ENCODE measurements at regions not wholly inside any gene's neighbourhood (a gene's known extent, or its start where the extent isn't known, plus 50 kb on each side); places are given as distances from the start of the nearest gene placed in this dataset.

DNA sequence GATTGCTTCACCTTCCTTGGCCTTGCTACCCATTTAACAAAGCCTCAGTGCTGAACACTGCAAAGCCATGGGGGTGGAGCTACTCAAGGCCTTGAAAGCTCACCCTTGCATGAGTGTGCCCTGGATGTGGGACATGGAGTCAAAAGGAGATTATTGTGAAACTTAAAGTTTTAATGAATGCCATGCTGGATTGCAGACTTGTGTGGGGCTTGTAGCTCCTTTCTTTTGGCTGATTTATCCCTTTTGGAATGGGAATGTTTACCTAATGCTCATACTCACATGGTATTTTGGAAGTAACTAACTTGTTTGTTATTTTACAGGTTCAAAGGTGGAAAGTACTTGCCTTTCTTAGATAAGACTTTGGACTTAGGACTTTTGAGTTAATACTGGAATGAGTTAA, 538.5 kb upstream of the NECTIN3 start:
- Mint-ChIP-seq H3K27ac (peak overlapping the region in 1 of 3 experiments; percentile 84; a peak in 1 of 7 replicates), H3K36me3 (ENCODE audit: insufficient read depth in 1 of 3, low read depth in 3 of 3) (peaks cover 7 to 11% (median 10%) of the 10 kb centered on the region in 3 experiments; a peak in 6 of 7 replicates), H3K4me1 (peaks cover 22 to 27% of the 10 kb centered on the region in 2 experiments), H3K4me3 (no peak overlapping the region), H3K27me3 (ENCODE audit: low read depth) (no peaks in the 10 kb centered on the region), H3K9me3 (peaks cover 0 to 3% of the 10 kb centered on the region in 2 experiments; a peak in 3 of 5 replicates)
- Histone ChIP-seq H3K56ac (ENCODE audit: insufficient read length, low read depth, low read length) (no peak overlapping the region), H4K5ac (ENCODE audit: insufficient read length, low read depth, low read length) (no peak overlapping the region), H3T11ph (ENCODE audit: low read length) (no peak overlapping the region), H2AK5ac (ENCODE audit: insufficient read length, low read length) (no peak overlapping the region), H4K91ac (ENCODE audit: insufficient read length, low read depth, low read length) (no peak overlapping the region), H3K23me2 (ENCODE audit: insufficient read length, low read depth, low read length, poor library complexity, severe bottlenecking) (no peaks in the 10 kb centered on the region), H3K27ac (ENCODE audit: insufficient read length, low read depth, low read length) (no peak overlapping the region), H3K79me1 (ENCODE audit: insufficient read depth, low read depth, low read length, poor library complexity, severe bottlenecking) (no peaks in the 10 kb centered on the region), H3K14ac (ENCODE audit: insufficient read depth, low read length) (no peak overlapping the region), H3K23ac (ENCODE audit: insufficient read length, low read depth, low read length) (no peak overlapping the region), H4K20me1 (ENCODE audit: control insufficient read depth, insufficient read depth, insufficient read length) (no peaks in the 10 kb centered on the region), H3K4me1 (ENCODE audit: insufficient read depth, low read length) (no peaks in the 10 kb centered on the region; the same call in 1 of the 2 replicates), H3K27me3 (ENCODE audit: insufficient read depth, low read length) (no peaks in the 10 kb centered on the region), H3K9ac (ENCODE audit: extremely low read depth, insufficient read length, low read length) (no peak overlapping the region), H2BK5ac (ENCODE audit: insufficient read length, low read length) (no peak overlapping the region), H2BK12ac (ENCODE audit: insufficient read length, low read depth, low read length) (no peak overlapping the region), H2AFZ (ENCODE audit: low read length) (no peak overlapping the region), H3K79me2 (ENCODE audit: insufficient read depth, low read length) (no peaks in the 10 kb centered on the region), H3K9me3 (ENCODE audit: control insufficient read depth, low read depth, low read length) (no peaks in the 10 kb centered on the region), H2BK20ac (ENCODE audit: low read depth, low read length, poor library complexity, severe bottlenecking) (no peak overlapping the region), H3K4ac (ENCODE audit: low read depth, low read length) (no peak overlapping the region), H3K18ac (ENCODE audit: insufficient read length, low read depth, low read length) (no peak overlapping the region), H2BK120ac (ENCODE audit: low read depth, low read length, poor library complexity, severe bottlenecking) (no peak overlapping the region), H4K8ac (replicated peaks; ENCODE audit: insufficient read length, low read depth, low read length) (no peak overlapping the region), H3K4me2 (ENCODE audit: insufficient read depth, insufficient read length, low read length) (no peak overlapping the region), H2BK15ac (ENCODE audit: low read depth, low read length) (no peak overlapping the region)
- TF ChIP-seq, protein P1, sequence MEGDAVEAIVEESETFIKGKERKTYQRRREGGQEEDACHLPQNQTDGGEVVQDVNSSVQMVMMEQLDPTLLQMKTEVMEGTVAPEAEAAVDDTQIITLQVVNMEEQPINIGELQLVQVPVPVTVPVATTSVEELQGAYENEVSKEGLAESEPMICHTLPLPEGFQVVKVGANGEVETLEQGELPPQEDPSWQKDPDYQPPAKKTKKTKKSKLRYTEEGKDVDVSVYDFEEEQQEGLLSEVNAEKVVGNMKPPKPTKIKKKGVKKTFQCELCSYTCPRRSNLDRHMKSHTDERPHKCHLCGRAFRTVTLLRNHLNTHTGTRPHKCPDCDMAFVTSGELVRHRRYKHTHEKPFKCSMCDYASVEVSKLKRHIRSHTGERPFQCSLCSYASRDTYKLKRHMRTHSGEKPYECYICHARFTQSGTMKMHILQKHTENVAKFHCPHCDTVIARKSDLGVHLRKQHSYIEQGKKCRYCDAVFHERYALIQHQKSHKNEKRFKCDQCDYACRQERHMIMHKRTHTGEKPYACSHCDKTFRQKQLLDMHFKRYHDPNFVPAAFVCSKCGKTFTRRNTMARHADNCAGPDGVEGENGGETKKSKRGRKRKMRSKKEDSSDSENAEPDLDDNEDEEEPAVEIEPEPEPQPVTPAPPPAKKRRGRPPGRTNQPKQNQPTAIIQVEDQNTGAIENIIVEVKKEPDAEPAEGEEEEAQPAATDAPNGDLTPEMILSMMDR (conservative IDR thresholded peaks at IDR 0.05): no peak
- no peak for DNase-seq

All from H9 (cell line).